K562 (cell line): ENCODE measurements at regions not wholly inside any gene's neighbourhood (a gene's known extent, or its start where the extent isn't known, plus 50 kb on each side); places are given as distances from the start of the nearest gene placed in this dataset.

Source experiments
- ATAC-seq: fragments of 200-7000 bp; cut with Tn5 transposase; 3 replicates; pipeline ENCODE4 v1.9.1; 2020; ENCODE audit warnings: moderate library complexity
- BruUV-seq: library from RNA; stranded (reverse); fragments of 400-500 nt; replicated peaks from 2 replicates; lab custom pipeline; 2021; lab: Mats Ljungman, UMichigan
- CTCF ChIA-PET: fragments of 300-600 bp; formaldehyde crosslinking; extraction: SDS; loops from one replicate; lab custom pipeline; 2021; ENCODE audit warnings: low intra/inter-chr PET ratio; lab: Yijun Ruan, JAX
- POLR2A ChIA-PET: fragments of 300-600, 350-650 bp; sonication (Branson Sonifier 250); formaldehyde crosslinking; extraction: SDS; loops from one replicate; lab custom pipeline; 2021; ENCODE audit warnings: antibody characterized with exemption, inconsistent platforms; lab: Yijun Ruan, JAX
- DNase-seq, 4 experiments: peaks; one replicate each; pipeline versions ENCODE4 v3.0.0 to v3.0.0-alpha.2; 2011 to 2018; ENCODE audit warnings: low spot score in 3 of 4, mixed read lengths in 3 of 4; ENCODE audit errors: extremely low read depth in 1 of 4
- FAIRE-seq: peaks from 2 replicates; lab custom pipeline; 2011; peaks lifted over from hg19 to GRCh38; lab: Jason Lieb, UNC
- H2AFZ ChIP-seq: 2 replicates; pipeline ENCODE4 v1.6.0; 2011; ENCODE audit warnings: low read depth, low read length, control low read depth, inconsistent platforms
- H3K27ac ChIP-seq: fragments of 200-600 bp; 3 replicates; pipeline ENCODE4 v1.8.0; 2011; ENCODE audit warnings: low read depth, mild to moderate bottlenecking, control low read depth, inconsistent platforms, low read length, moderate library complexity, mixed read lengths; ENCODE audit errors: extremely low read depth
- H3K27me3 ChIP-seq, 2 experiments: fragments of 300-600 bp in 1 of 2; 2 replicates in 1 of 2; 3 replicates in 1 of 2; pipeline versions ENCODE4 v1.6.0 to v1.8.0; 2011; ENCODE audit warnings: inconsistent platforms in 2 of 2, low read length in 2 of 2, mild to moderate bottlenecking in 1 of 2, mixed read lengths in 1 of 2, moderate library complexity in 1 of 2; ENCODE audit not compliant: control insufficient read depth in 2 of 2, insufficient read depth in 2 of 2
- H3K36me3 ChIP-seq: fragments of 300-600 bp; 3 replicates; pipeline ENCODE4 v1.8.0; 2011; ENCODE audit warnings: mild to moderate bottlenecking, low read length, inconsistent platforms; ENCODE audit not compliant: control insufficient read depth, insufficient read depth
- H3K4me1 ChIP-seq, 2 experiments: fragments of 200-600 bp in 1 of 2; replicated peaks in 1 of 2; 2 replicates in 1 of 2; 3 replicates in 1 of 2; pipeline versions ENCODE4 v1.5.1 to v1.8.0; 2011; ENCODE audit warnings: inconsistent platforms in 2 of 2, low read length in 2 of 2, mild to moderate bottlenecking in 1 of 2, mixed read lengths in 1 of 2, moderate library complexity in 1 of 2; ENCODE audit not compliant: control insufficient read depth in 2 of 2, insufficient read depth in 2 of 2
- H3K4me2 ChIP-seq: 2 replicates; pipeline ENCODE4 v1.6.1; 2011; ENCODE audit warnings: low read length, control low read depth, inconsistent platforms, mixed read lengths; ENCODE audit not compliant: insufficient read depth
- H3K4me3 ChIP-seq: fragments of 200-600 bp; sonication (generic), shearing (Covaris generic); 2 replicates; pipeline ENCODE4 v1.5.1; 2016; ENCODE audit warnings: control low read depth, inconsistent platforms
- H3K79me2 ChIP-seq: fragments of 200-600 bp; 3 replicates; pipeline ENCODE4 v1.8.0; 2011; ENCODE audit warnings: low read length, inconsistent platforms; ENCODE audit not compliant: control insufficient read depth, insufficient read depth
- H3K9ac ChIP-seq, 2 experiments: 2 replicates each; pipeline versions ENCODE4 v1.6.0 to v1.6.1; 2011; ENCODE audit warnings: low read depth in 2 of 2, low read length in 2 of 2, control low read depth in 1 of 2, inconsistent platforms in 1 of 2, mild to moderate bottlenecking in 1 of 2, mixed read lengths in 1 of 2; ENCODE audit not compliant: insufficient read depth in 1 of 2
- H3K9me1 ChIP-seq: one replicate; pipeline ENCODE4 v1.6.0; 2011; ENCODE audit warnings: inconsistent platforms, mild to moderate bottlenecking, low read length, moderate library complexity; ENCODE audit not compliant: control insufficient read depth, insufficient read depth
- H3K9me3 ChIP-seq: replicated peaks from 2 replicates; pipeline ENCODE4 v1.5.1; 2011; ENCODE audit warnings: low read depth, low read length, inconsistent platforms; ENCODE audit not compliant: control insufficient read depth, insufficient read depth
- H4K20me1 ChIP-seq: replicated peaks from 2 replicates; pipeline ENCODE4 v1.6.1; 2011; ENCODE audit warnings: low read length, inconsistent platforms, mixed read lengths; ENCODE audit not compliant: control insufficient read depth, insufficient read depth
- DDX20 ChIP-seq: fragments of 450-650 bp; IDR thresholded peaks from 2 replicates; pipeline ENCODE4 v1.6.1; 2016; ENCODE audit warnings: missing genetic modification characterization, low read depth, mild to moderate bottlenecking, missing compliant biosample characterization, moderate library complexity
- ESRRA ChIP-seq: fragments of 450-650 bp; IDR thresholded peaks from 2 replicates; pipeline ENCODE4 v1.6.1; 2014; ENCODE audit warnings: low read depth, mild to moderate bottlenecking, moderate library complexity, borderline replicate concordance
- LCOR ChIP-seq: sonication (generic); formaldehyde crosslinking; IDR thresholded peaks from 2 replicates; pipeline ENCODE4 v1.8.0; 2022; ENCODE audit warnings: mild to moderate bottlenecking, missing genetic modification reagents
- MEF2A ChIP-seq: IDR thresholded peaks from 2 replicates; pipeline ENCODE4 v1.6.1; 2011; ENCODE audit warnings: low read depth, mild to moderate bottlenecking, low read length, moderate library complexity; ENCODE audit not compliant: control insufficient read depth
- MLLT1 ChIP-seq, 2 experiments: fragments of 450-650 bp; IDR thresholded peaks; 2 replicates each; pipeline ENCODE4 v1.6.1; 2016
- NR4A1 ChIP-seq, 2 experiments: fragments of 250-450 bp in 1 of 2; fragments of 450-650 bp in 1 of 2; sonication (Bioruptor Pico) in 1 of 2; IDR thresholded peaks; 2 replicates each; pipeline versions ENCODE4 v1.4.0 to v1.6.1; 2016 to 2020; ENCODE audit warnings: mild to moderate bottlenecking in 2 of 2, missing compliant biosample characterization in 1 of 2, missing genetic modification characterization in 1 of 2, moderate library complexity in 1 of 2
- SMC3 ChIP-seq: conservative IDR thresholded peaks from 2 replicates; pipeline ENCODE4 v1.6.1; 2011; ENCODE audit warnings: low read depth, low read length, improper control_type of control experiment; ENCODE audit not compliant: insufficient read depth
- STAG1 ChIP-seq: sonication (generic); formaldehyde crosslinking; IDR thresholded peaks from 2 replicates; pipeline ENCODE4 v1.5.0; 2020; ENCODE audit warnings: missing genetic modification reagents, borderline replicate concordance
- STAT5B ChIP-seq: fragments of 250-450 bp; sonication (Bioruptor Pico); IDR thresholded peaks from 2 replicates; pipeline ENCODE4 v1.8.0; 2021; ENCODE audit warnings: mild to moderate bottlenecking, inconsistent platforms
- TAL1 ChIP-seq: fragments of 450-650 bp; IDR thresholded peaks from 2 replicates; pipeline ENCODE4 v1.6.1; 2016; ENCODE audit warnings: mild to moderate bottlenecking
- TCF3 ChIP-seq: sonication (generic); formaldehyde crosslinking; IDR thresholded peaks from 2 replicates; pipeline ENCODE4 v1.4.0; 2020; ENCODE audit warnings: mild to moderate bottlenecking, missing genetic modification reagents
- USF2 ChIP-seq: sonication (generic); formaldehyde crosslinking; IDR thresholded peaks from 2 replicates; pipeline ENCODE4 v1.5.0; 2020; ENCODE audit warnings: missing genetic modification reagents
- ZNF212 ChIP-seq: fragments of 450-650 bp; formaldehyde crosslinking; IDR thresholded peaks from 2 replicates; pipeline ENCODE4 v1.4.0; 2020; ENCODE audit warnings: mild to moderate bottlenecking
- ZNF507 ChIP-seq: conservative IDR thresholded peaks from 2 replicates; pipeline ENCODE4 v1.6.1; 2017; ENCODE audit warnings: missing genetic modification characterization, missing compliant biosample characterization
- ZNF551 ChIP-seq: fragments of 250-450 bp; sonication (Bioruptor Pico); IDR thresholded peaks from 2 replicates; pipeline ENCODE4 v1.5.0; 2021; ENCODE audit warnings: mild to moderate bottlenecking, moderate library complexity
- ZNF764 ChIP-seq: fragments of 250-450 bp; sonication (Bioruptor Pico); IDR thresholded peaks from 2 replicates; pipeline ENCODE4 v1.4.0; 2020; ENCODE audit warnings: low read depth, mild to moderate bottlenecking, moderate library complexity
- ZNF77 ChIP-seq: fragments of 250-450 bp; sonication (Bioruptor Pico); IDR thresholded peaks from 2 replicates; pipeline ENCODE4 v1.5.0; 2020
- WGBS: fragments of 100-300 bp; shearing (Covaris generic); methylation state at CpG from one replicate; pipeline ENCODE4 v1.1.6; 2016; ENCODE audit warnings: low coverage, mixed read lengths; ENCODE audit not compliant: insufficient coverage; ENCODE audit errors: missing lambda C conversion rate; 5-methylcytosine and 5-hydroxymethylcytosine counted together
- in situ Hi-C: fragments of 300-500 bp; cut with MboI; formaldehyde crosslinking; loops from 4 replicates; pipeline ENCODE4 v1.15.0; 2018; ENCODE audit warnings: inconsistent platforms, mixed read lengths
- intact Hi-C: fragments of 100-400 bp; cut with micrococcal nuclease; formaldehyde crosslinking; loops from 2 replicates; pipeline ENCODE4 v1.14.2; 2022
- TF ChIP-seq, protein P1 (sequence below): fragments of 200-800 bp; sonication (Bioruptor generic); IDR thresholded peaks from 2 replicates; pipeline ENCODE4 v1.6.1; 2017; ENCODE audit warnings: missing genetic modification characterization, missing compliant biosample characterization
- TF ChIP-seq, protein P2 (sequence below): IDR thresholded peaks from 3 replicates; pipeline ENCODE4 v1.6.1; 2011; ENCODE audit warnings: borderline replicate concordance, mild to moderate bottlenecking; ENCODE audit not compliant: insufficient read length, insufficient read depth

- no peak for DNase-seq
- H3K9ac ChIP-seq = no peak overlapping the region
- H3K9me3 ChIP-seq = no peaks in the 10 kb centered on the region
- intact Hi-C loops (no loop called here), in situ Hi-C loops (no loop called here)
- no peak overlapping the region for H3K4me2 ChIP-seq
- ChIA-PET POLR2A (no interaction called here), CTCF (no interaction called here)
- WGBS = 0% methylated on average over 2 of the region's 3 CpGs
- no peaks in the 10 kb centered on the region for H3K4me1 ChIP-seq
- no peak overlapping the region for H3K27ac ChIP-seq
- no peaks in the 10 kb centered on the region for H3K27me3 ChIP-seq
- no peaks in the 10 kb centered on the region for H3K9me1 ChIP-seq
- no peaks in the 10 kb centered on the region for H3K79me2 ChIP-seq
- no peaks in the 10 kb centered on the region for H4K20me1 ChIP-seq
- no peak for ATAC-seq
- H3K36me3 ChIP-seq = no peaks in the 10 kb centered on the region
- no peak overlapping the region for H2AFZ ChIP-seq
- no TSS peak for BruUV-seq
- no peak overlapping the region for H3K4me3 ChIP-seq
- FAIRE-seq = no peak
- TF ChIP-seq TAL1 (no peak), LCOR (no peak), MLLT1 (IDR thresholded peaks at IDR 0.05) (no peak), ZNF212 (CRISPR knock-in tag) (no peak), NR4A1 (CRISPR knock-in tag; IDR thresholded peaks at IDR 0.05) (no peak), NR4A1 (tag; IDR thresholded peaks at IDR 0.05) (no peak), USF2 (CRISPR knock-in tag) (no peak), ESRRA (no peak), MEF2A (no peak), TCF3 (CRISPR knock-in tag) (no peak), ZNF507 (tag) (no peak), STAG1 (CRISPR knock-in tag) (no peak), ZNF77 (no peak), ZNF764 (CRISPR knock-in tag) (no peak), DDX20 (tag) (no peak), ZNF551 (no peak), SMC3 (no peak), STAT5B (CRISPR knock-in tag) (no peak)
- TF ChIP-seq, protein P1, sequence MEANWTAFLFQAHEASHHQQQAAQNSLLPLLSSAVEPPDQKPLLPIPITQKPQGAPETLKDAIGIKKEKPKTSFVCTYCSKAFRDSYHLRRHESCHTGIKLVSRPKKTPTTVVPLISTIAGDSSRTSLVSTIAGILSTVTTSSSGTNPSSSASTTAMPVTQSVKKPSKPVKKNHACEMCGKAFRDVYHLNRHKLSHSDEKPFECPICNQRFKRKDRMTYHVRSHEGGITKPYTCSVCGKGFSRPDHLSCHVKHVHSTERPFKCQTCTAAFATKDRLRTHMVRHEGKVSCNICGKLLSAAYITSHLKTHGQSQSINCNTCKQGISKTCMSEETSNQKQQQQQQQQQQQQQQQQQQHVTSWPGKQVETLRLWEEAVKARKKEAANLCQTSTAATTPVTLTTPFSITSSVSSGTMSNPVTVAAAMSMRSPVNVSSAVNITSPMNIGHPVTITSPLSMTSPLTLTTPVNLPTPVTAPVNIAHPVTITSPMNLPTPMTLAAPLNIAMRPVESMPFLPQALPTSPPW (CRISPR knock-in tag) = no peak
- TF ChIP-seq, protein P2, sequence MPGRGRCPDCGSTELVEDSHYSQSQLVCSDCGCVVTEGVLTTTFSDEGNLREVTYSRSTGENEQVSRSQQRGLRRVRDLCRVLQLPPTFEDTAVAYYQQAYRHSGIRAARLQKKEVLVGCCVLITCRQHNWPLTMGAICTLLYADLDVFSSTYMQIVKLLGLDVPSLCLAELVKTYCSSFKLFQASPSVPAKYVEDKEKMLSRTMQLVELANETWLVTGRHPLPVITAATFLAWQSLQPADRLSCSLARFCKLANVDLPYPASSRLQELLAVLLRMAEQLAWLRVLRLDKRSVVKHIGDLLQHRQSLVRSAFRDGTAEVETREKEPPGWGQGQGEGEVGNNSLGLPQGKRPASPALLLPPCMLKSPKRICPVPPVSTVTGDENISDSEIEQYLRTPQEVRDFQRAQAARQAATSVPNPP = no peak
Measured at GRCh38 chr3:144511346-144511745, 539.7 kb downstream of the DIPK2A start.
